CD4-positive, alpha-beta T cell (primary cell): ENCODE measurements at regions not wholly inside any gene's neighbourhood (a gene's known extent, or its start where the extent isn't known, plus 50 kb on each side); places are given as distances from the start of the nearest gene placed in this dataset.

Source experiments
- ATAC-seq: fragments of 200-7000 bp; cut with Tn5 transposase; one replicate; pipeline ENCODE4 v1.10.0; 2022; ENCODE audit warnings: mild to moderate bottlenecking; ENCODE audit not compliant: poor library complexity
- CTCF ChIA-PET: fragments of 350-600 bp; sonication (Branson Sonifier 250); formaldehyde crosslinking; loops from one replicate; lab custom pipeline; 2021; ENCODE audit warnings: antibody characterized with exemption, inconsistent platforms; lab: Charles Lee
- POLR2A ChIA-PET: fragments of 350-600 bp; sonication (Branson Sonifier 250); formaldehyde crosslinking; loops from one replicate; lab custom pipeline; 2021; ENCODE audit warnings: antibody characterized with exemption, inconsistent platforms; lab: Charles Lee
- DNase-seq, 14 experiments: peaks; one replicate each; pipeline ENCODE4 v3.0.0-alpha.2; 2013 to 2020; ENCODE audit warnings: mixed read lengths in 2 of 14
- H3K27ac ChIP-seq, 2 donors: one replicate each; pipeline versions ENCODE4 v1.5.1 to v1.7.0; 2013; ENCODE audit warnings: low read length in 2 of 2, low read depth in 1 of 2, mild to moderate bottlenecking in 1 of 2
- H3K27me3 ChIP-seq, 2 experiments: 1 replicate in 1 of 2; 2 replicates in 1 of 2; pipeline versions ENCODE4 v1.6.1 to v1.7.0; 2013; ENCODE audit warnings: low read length in 2 of 2, control low read depth in 1 of 2, mild to moderate bottlenecking in 1 of 2, moderate library complexity in 1 of 2; ENCODE audit not compliant: insufficient read depth in 2 of 2, control insufficient read depth in 1 of 2
- H3K36me3 ChIP-seq: one replicate; pipeline ENCODE4 v1.6.1; 2013; ENCODE audit warnings: low read length, control low read depth; ENCODE audit not compliant: insufficient read depth
- H3K4me1 ChIP-seq: one replicate; pipeline ENCODE4 v1.6.1; 2013; ENCODE audit warnings: low read length, control low read depth; ENCODE audit not compliant: insufficient read depth
- H3K4me3 ChIP-seq: one replicate; pipeline ENCODE4 v1.5.1; 2013; ENCODE audit warnings: mild to moderate bottlenecking, low read length, moderate library complexity
- H3K9me3 ChIP-seq, 2 experiments: 1 replicate in 1 of 2; 2 replicates in 1 of 2; pipeline versions ENCODE4 v1.6.1 to v1.7.0; 2013; ENCODE audit warnings: low read length in 2 of 2, mild to moderate bottlenecking in 2 of 2, control low read depth in 1 of 2, moderate library complexity in 1 of 2; ENCODE audit not compliant: control insufficient read depth in 1 of 2, insufficient read depth in 1 of 2
- H3K27ac Mint-ChIP-seq: one replicate; pipeline ENCODE4 v1.8.0; 2020; ENCODE audit warnings: mixed read lengths
- H3K27me3 Mint-ChIP-seq: one replicate; pipeline ENCODE4 v1.8.0; 2021; ENCODE audit warnings: mixed read lengths
- H3K36me3 Mint-ChIP-seq: one replicate; pipeline ENCODE4 v1.8.0; 2021; ENCODE audit warnings: low read depth, mixed read lengths
- H3K4me1 Mint-ChIP-seq: one replicate; pipeline ENCODE4 v1.8.0; 2021; ENCODE audit warnings: low read depth, mixed read lengths
- H3K4me3 Mint-ChIP-seq: one replicate; pipeline ENCODE4 v1.8.0; 2020; ENCODE audit warnings: mild to moderate bottlenecking, mixed read lengths
- H3K9me3 Mint-ChIP-seq: one replicate; pipeline ENCODE4 v1.8.0; 2020; ENCODE audit warnings: mixed read lengths
- CTCF ChIP-seq: fragments of 200-600 bp; IDR thresholded peaks from one replicate; pipeline ENCODE4 v1.8.0; 2022; ENCODE audit warnings: antibody characterized with exemption, mild to moderate bottlenecking
- intact Hi-C, 2 experiments: fragments of 100-400 bp; cut with DNase I in 1 of 2; cut with micrococcal nuclease in 1 of 2; formaldehyde crosslinking; loops; one replicate each; pipeline versions ENCODE4 v1.15.1 to v1.9.0; 2023 to 2025; cut with DNase I, micrococcal nuclease

- no peaks in the 10 kb centered on the region for H3K36me3 ChIP-seq
- no peaks in the 10 kb centered on the region for H3K9me3 ChIP-seq
- DNase-seq (no peak), ATAC-seq (no peak)
- H3K27me3 ChIP-seq: no peaks in the 10 kb centered on the region
- Mint-ChIP-seq H3K27ac (no peak overlapping the region), H3K4me3 (no peak overlapping the region), H3K4me1 (no peaks in the 10 kb centered on the region), H3K9me3 (no peaks in the 10 kb centered on the region), H3K36me3 (no peaks in the 10 kb centered on the region), H3K27me3 (no peaks in the 10 kb centered on the region)
- ChIA-PET CTCF (no interaction called here), POLR2A (no interaction called here)
- TF ChIP-seq CTCF: no peak
- H3K4me3 ChIP-seq: no peak overlapping the region
- intact Hi-C loops: no loop called here
- H3K4me1 ChIP-seq: no peaks in the 10 kb centered on the region
- H3K27ac ChIP-seq: no peak overlapping the region
These were observed 411.8 kb upstream of the PDZRN3 start for GRCh38 chr3:74036568-74036967.

DNA sequence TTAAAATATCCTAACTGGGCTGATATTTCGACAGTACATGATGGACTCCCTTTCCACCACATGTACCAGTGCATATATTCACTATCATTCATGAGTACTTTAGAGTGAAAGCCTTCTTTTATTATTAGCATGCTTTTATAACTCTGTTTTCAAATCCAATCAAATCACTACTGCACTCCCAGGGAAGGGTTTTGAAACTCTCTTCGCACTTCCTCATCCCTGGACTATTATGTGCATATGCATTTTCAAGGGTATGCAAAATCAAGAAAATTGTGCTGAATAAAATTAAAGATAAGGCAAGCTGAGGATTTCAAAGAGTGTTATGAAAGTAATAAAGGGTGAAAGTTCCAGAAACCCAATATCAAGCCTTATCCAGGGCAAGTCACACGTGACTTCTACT lies 411.4 kb upstream of the PDZRN3 start:
- no peaks in the 10 kb centered on the region for H3K36me3 Mint-ChIP-seq
- Histone ChIP-seq H3K9me3 (peaks cover 0 to 3% of the 10 kb centered on the region in 2 experiments), H3K36me3 (no peaks in the 10 kb centered on the region), H3K4me1 (no peaks in the 10 kb centered on the region), H3K27ac (no peak overlapping the region), H3K4me3 (no peak overlapping the region), H3K27me3 (no peaks in the 10 kb centered on the region)
- CTCF ChIA-PET: no interaction called here
- intact Hi-C loops: no loop called here
- H3K4me1 Mint-ChIP-seq: no peaks in the 10 kb centered on the region
- no peak overlapping the region for H3K4me3 Mint-ChIP-seq
- ATAC-seq (no peak), DNase-seq (no peak)
- TF ChIP-seq CTCF: no peak
- no peak overlapping the region for H3K27ac Mint-ChIP-seq
- no peaks in the 10 kb centered on the region for H3K27me3 Mint-ChIP-seq
- no peaks in the 10 kb centered on the region for H3K9me3 Mint-ChIP-seq
- POLR2A ChIA-PET: no interaction called here

DNA sequence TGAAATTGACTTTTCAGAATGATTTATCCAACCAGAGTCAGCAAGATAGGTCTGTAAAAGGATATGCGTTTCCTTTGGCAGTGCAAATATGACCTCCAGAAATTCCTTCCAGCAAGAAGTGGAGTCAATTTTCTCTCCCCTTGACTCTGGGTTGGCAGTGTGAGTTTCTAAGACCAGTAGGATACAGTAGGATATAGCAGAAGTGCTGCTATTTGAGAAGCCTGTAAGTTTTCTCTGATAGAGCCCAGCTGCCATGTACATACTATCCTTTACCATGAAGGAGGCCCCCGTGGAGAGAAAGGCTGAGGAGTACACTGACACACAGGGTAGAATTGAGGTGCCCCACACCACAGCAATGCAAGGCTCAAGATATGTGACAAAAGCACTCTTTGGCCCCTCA lies 409.1 kb upstream of the PDZRN3 start:
- ChIA-PET CTCF (no interaction called here), POLR2A (no interaction called here)
- no peaks in the 10 kb centered on the region for H3K36me3 Mint-ChIP-seq
- no peak overlapping the region for H3K4me3 Mint-ChIP-seq
- DNase-seq (no peak), ATAC-seq (no peak)
- Histone ChIP-seq H3K36me3 (no peaks in the 10 kb centered on the region), H3K4me3 (no peak overlapping the region), H3K4me1 (no peaks in the 10 kb centered on the region), H3K27ac (no peak overlapping the region), H3K27me3 (no peaks in the 10 kb centered on the region), H3K9me3 (peaks cover 0 to 3% of the 10 kb centered on the region in 2 experiments)
- H3K4me1 Mint-ChIP-seq: no peaks in the 10 kb centered on the region
- peaks cover 4% of the 10 kb centered on the region for H3K9me3 Mint-ChIP-seq
- intact Hi-C loops: no loop called here
- no peaks in the 10 kb centered on the region for H3K27me3 Mint-ChIP-seq
- no peak for TF ChIP-seq CTCF
- H3K27ac Mint-ChIP-seq: no peak overlapping the region
